SK-N-SH treated with all-trans-retinoic acid at 6 μM for 48 hours (cell line): ENCODE measurements at regions not wholly inside any gene's neighbourhood (a gene's known extent, or its start where the extent isn't known, plus 50 kb on each side); places are given as distances from the start of the nearest gene placed in this dataset.
A peak's percentile ranks its signal among the peaks of the same experiment; 100 is the strongest.

Experiments
- ATAC-seq: fragments of 200-7000 bp; cut with Tn5 transposase; 3 replicates; pipeline ENCODE4 v1.9.1; 2020; ENCODE audit warnings: mild to moderate bottlenecking, moderate library complexity
- ARNTL ChIP-seq: fragments of 450-650 bp; formaldehyde crosslinking; IDR thresholded peaks from 2 replicates; pipeline ENCODE4 v1.5.0; 2020; ENCODE audit warnings: low read depth, mild to moderate bottlenecking, moderate library complexity, borderline replicate concordance
- BACH2 ChIP-seq: fragments of 250-450 bp; sonication (Bioruptor Pico); IDR thresholded peaks from 2 replicates; pipeline ENCODE4 v1.9.0; 2021; ENCODE audit warnings: mild to moderate bottlenecking, borderline replicate concordance
- CSDC2 ChIP-seq: fragments of 250-450 bp; sonication (Bioruptor Pico); IDR thresholded peaks from 2 replicates; pipeline ENCODE4 v1.5.0; 2020; ENCODE audit warnings: mild to moderate bottlenecking, moderate library complexity
- ESRRG ChIP-seq: fragments of 250-450 bp; sonication (Bioruptor Pico); IDR thresholded peaks from 2 replicates; pipeline ENCODE4 v1.6.1; 2021; ENCODE audit warnings: mild to moderate bottlenecking
- GLIS3 ChIP-seq: fragments of 250-450 bp; sonication (Bioruptor Pico); IDR thresholded peaks from 2 replicates; pipeline ENCODE4 v1.5.0; 2020; ENCODE audit warnings: mild to moderate bottlenecking, moderate library complexity
- ISL1 ChIP-seq: fragments of 250-450 bp; sonication (Bioruptor Pico); IDR thresholded peaks from 2 replicates; pipeline ENCODE4 v2.1.2; 2022; ENCODE audit warnings: mild to moderate bottlenecking, moderate library complexity
- OSR1 ChIP-seq: fragments of 250-450 bp; sonication (Bioruptor Pico); IDR thresholded peaks from 2 replicates; pipeline ENCODE4 v1.8.0; 2022; ENCODE audit warnings: moderate library complexity, mild to moderate bottlenecking, inconsistent platforms
- RARB ChIP-seq: fragments of 250-450 bp; sonication (Bioruptor Pico); IDR thresholded peaks from 2 replicates; pipeline ENCODE4 v1.8.0; 2021; ENCODE audit warnings: mild to moderate bottlenecking, moderate library complexity
- SNAI2 ChIP-seq: fragments of 250-450 bp; sonication (Bioruptor Pico); IDR thresholded peaks from 2 replicates; pipeline ENCODE4 v1.5.0; 2020; ENCODE audit warnings: mild to moderate bottlenecking, moderate library complexity
- TCF4 ChIP-seq: fragments of 250-450 bp; sonication (Bioruptor Pico); IDR thresholded peaks from 2 replicates; pipeline ENCODE4 v1.8.0; 2021; ENCODE audit warnings: mild to moderate bottlenecking, moderate library complexity, borderline replicate concordance
- TOX ChIP-seq: fragments of 250-450 bp; sonication (Bioruptor Pico); IDR thresholded peaks from 2 replicates; pipeline ENCODE4 v1.8.0; 2021; ENCODE audit warnings: mild to moderate bottlenecking, moderate library complexity, borderline replicate concordance
- ZC3H10 ChIP-seq: fragments of 250-450 bp; sonication (Bioruptor Pico); IDR thresholded peaks from 2 replicates; pipeline ENCODE4 v1.5.1; 2021; ENCODE audit warnings: mild to moderate bottlenecking, moderate library complexity
- ZFP3 ChIP-seq: fragments of 250-450 bp; sonication (Bioruptor Pico); IDR thresholded peaks from 2 replicates; pipeline ENCODE4 v1.5.0; 2020; ENCODE audit warnings: mild to moderate bottlenecking, moderate library complexity
- ZFP30 ChIP-seq: fragments of 450-650 bp; formaldehyde crosslinking; IDR thresholded peaks from 2 replicates; pipeline ENCODE4 v1.5.0; 2022; ENCODE audit warnings: mild to moderate bottlenecking, moderate library complexity
- ZNF565 ChIP-seq: fragments of 450-650 bp; formaldehyde crosslinking; conservative IDR thresholded peaks from 2 replicates; pipeline ENCODE4 v1.5.0; 2020; ENCODE audit warnings: low read depth, mild to moderate bottlenecking, moderate library complexity
- TF ChIP-seq, protein P1 (sequence below): fragments of 250-450 bp; sonication (Bioruptor Pico); IDR thresholded peaks from 2 replicates; pipeline ENCODE4 v1.8.0; 2020; ENCODE audit warnings: mild to moderate bottlenecking, moderate library complexity, borderline replicate concordance
- TF ChIP-seq, protein P2 (sequence below): fragments of 250-450 bp; sonication (Bioruptor Pico); IDR thresholded peaks from 2 replicates; pipeline ENCODE4 v1.8.0; 2021; ENCODE audit warnings: low read depth, mild to moderate bottlenecking, moderate library complexity, borderline replicate concordance
- TF ChIP-seq, protein P3 (sequence below): fragments of 250-450 bp; sonication (Bioruptor Pico); IDR thresholded peaks from 2 replicates; pipeline ENCODE4 v1.5.1; 2020; ENCODE audit warnings: low read depth, mild to moderate bottlenecking, moderate library complexity

DNA sequence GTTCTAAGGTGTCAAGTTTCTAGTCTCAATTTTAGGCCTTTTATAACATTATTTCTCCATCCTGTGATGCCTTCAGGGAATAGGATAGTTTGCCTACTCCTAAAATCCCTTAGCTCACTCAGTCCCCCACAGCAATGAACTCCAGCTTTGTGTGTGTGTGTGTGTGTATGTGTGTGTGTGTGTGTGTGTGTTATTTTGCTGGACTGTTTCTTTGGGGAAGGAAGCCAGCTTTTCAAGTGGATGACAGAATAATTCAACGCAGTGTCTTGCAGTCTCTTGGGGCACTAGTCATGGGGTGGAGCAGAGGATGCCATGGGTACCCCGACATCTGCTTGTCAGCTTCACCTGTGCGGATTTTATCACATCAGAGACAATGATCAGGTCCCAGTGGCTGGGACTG lies 262.8 kb upstream of the DAPK1 start:
- no peak for ATAC-seq
- TF ChIP-seq, protein P1, sequence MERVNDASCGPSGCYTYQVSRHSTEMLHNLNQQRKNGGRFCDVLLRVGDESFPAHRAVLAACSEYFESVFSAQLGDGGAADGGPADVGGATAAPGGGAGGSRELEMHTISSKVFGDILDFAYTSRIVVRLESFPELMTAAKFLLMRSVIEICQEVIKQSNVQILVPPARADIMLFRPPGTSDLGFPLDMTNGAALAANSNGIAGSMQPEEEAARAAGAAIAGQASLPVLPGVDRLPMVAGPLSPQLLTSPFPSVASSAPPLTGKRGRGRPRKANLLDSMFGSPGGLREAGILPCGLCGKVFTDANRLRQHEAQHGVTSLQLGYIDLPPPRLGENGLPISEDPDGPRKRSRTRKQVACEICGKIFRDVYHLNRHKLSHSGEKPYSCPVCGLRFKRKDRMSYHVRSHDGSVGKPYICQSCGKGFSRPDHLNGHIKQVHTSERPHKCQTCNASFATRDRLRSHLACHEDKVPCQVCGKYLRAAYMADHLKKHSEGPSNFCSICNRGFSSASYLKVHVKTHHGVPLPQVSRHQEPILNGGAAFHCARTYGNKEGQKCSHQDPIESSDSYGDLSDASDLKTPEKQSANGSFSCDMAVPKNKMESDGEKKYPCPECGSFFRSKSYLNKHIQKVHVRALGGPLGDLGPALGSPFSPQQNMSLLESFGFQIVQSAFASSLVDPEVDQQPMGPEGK, result no peak
- no peak for TF ChIP-seq ISL1 (CRISPR knock-in tag)
- TF ChIP-seq ZNF565, result no peak
- no peak for TF ChIP-seq ARNTL
- no peak for TF ChIP-seq OSR1 (CRISPR knock-in tag)
- no peak for TF ChIP-seq BACH2 (CRISPR knock-in tag)
- TF ChIP-seq, all 23 proteins: peak for 0

DNA sequence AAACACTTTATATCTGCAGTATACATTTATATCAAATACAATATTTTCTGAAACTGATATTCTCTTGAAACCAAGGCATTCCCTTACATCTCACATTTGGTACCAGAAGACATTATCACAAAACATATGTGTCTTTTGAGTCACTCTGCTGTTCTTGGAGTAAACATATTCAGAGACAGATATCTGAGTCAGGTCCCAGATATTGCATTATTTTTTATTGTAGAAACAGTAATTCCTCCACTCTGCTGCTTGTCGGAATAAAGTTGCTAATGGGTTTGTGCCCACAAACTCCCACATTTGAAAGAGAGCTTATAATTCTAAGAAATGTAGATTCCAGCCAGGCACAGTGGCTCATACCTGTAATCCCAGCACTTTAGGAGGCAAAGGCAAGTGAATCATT lies 261.1 kb upstream of the DAPK1 start:
- no peak; the same call in 2 of the 3 replicates for ATAC-seq
- TF ChIP-seq RARB, result no peak
- TF ChIP-seq TCF4 (CRISPR knock-in tag), result no peak
- TF ChIP-seq CSDC2 (CRISPR knock-in tag), result no peak
- no peak for TF ChIP-seq BACH2 (CRISPR knock-in tag)
- TF ChIP-seq OSR1 (CRISPR knock-in tag), result no peak
- no peak for TF ChIP-seq ZNF565
- no peak for TF ChIP-seq TOX (CRISPR knock-in tag)
- no peak for TF ChIP-seq ZC3H10 (CRISPR knock-in tag)
- TF ChIP-seq ARNTL, result no peak
- TF ChIP-seq ZFP30 (CRISPR knock-in tag), result no peak
- no peak for TF ChIP-seq GLIS3 (CRISPR knock-in tag)
- TF ChIP-seq, protein P2, sequence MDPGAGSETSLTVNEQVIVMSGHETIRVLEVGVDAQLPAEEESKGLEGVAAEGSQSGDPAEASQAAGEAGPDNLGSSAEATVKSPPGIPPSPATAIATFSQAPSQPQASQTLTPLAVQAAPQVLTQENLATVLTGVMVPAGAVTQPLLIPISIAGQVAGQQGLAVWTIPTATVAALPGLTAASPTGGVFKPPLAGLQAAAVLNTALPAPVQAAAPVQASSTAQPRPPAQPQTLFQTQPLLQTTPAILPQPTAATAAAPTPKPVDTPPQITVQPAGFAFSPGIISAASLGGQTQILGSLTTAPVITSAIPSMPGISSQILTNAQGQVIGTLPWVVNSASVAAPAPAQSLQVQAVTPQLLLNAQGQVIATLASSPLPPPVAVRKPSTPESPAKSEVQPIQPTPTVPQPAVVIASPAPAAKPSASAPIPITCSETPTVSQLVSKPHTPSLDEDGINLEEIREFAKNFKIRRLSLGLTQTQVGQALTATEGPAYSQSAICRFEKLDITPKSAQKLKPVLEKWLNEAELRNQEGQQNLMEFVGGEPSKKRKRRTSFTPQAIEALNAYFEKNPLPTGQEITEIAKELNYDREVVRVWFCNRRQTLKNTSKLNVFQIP, result no peak

DNA sequence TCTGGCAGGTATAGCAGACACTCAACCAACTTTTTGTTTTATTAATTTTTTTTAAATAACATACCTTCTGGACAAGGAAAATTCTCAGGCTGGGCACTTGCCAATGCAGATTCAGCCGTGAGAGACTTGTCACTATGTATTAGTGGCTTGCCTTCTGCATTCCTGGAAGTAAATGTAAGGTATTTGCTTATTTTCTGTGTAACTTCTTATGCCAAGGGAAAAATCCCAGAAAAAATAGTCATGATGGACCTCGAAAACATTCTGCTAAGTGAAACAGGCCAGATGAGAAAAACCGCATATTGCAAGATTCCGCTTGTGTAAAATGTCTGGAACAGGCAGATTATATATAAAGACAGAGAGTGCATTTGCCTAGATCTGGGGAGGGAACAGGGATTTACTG lies 260.3 kb upstream of the DAPK1 start:
- peak; percentile 80 for ATAC-seq
- TF ChIP-seq ZFP3 (CRISPR knock-in tag) (no peak), SNAI2 (no peak), BACH2 (CRISPR knock-in tag) (no peak), TOX (CRISPR knock-in tag) (no peak), OSR1 (CRISPR knock-in tag) (no peak), GLIS3 (CRISPR knock-in tag) (no peak), RARB (no peak), CSDC2 (CRISPR knock-in tag) (no peak), ZNF565 (no peak), ESRRG (CRISPR knock-in tag) (no peak), ARNTL (no peak), TCF4 (CRISPR knock-in tag) (no peak), ISL1 (CRISPR knock-in tag) (no peak)
- TF ChIP-seq, protein P1, result no peak
- TF ChIP-seq, protein P2, result no peak

DNA sequence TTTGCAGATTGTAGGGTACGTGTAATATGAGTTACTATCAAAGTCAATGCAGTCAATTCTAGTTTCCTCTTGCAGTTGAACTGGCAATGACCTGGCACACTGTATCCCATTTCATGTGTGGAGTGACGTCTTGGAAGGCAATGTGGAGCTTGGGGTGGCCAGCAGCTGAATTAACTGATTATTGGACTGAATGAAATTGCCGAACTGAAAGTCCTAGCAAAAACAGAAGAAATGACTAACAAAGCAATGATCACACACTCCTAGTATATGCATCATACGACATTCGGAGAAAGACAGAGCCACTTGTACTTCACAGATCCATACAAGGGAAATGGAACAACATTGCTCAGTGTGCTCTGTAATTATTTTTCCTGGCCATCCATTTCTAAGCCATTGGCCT lies 259.1 kb upstream of the DAPK1 start:
- no peak for TF ChIP-seq TCF4 (CRISPR knock-in tag)
- TF ChIP-seq ISL1 (CRISPR knock-in tag), result no peak
- TF ChIP-seq, protein P3, sequence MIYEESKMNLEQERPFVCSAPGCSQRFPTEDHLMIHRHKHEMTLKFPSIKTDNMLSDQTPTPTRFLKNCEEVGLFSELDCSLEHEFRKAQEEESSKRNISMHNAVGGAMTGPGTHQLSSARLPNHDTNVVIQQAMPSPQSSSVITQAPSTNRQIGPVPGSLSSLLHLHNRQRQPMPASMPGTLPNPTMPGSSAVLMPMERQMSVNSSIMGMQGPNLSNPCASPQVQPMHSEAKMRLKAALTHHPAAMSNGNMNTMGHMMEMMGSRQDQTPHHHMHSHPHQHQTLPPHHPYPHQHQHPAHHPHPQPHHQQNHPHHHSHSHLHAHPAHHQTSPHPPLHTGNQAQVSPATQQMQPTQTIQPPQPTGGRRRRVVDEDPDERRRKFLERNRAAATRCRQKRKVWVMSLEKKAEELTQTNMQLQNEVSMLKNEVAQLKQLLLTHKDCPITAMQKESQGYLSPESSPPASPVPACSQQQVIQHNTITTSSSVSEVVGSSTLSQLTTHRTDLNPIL (CRISPR knock-in tag), result no peak
- no peak for TF ChIP-seq ZC3H10 (CRISPR knock-in tag)
- TF ChIP-seq GLIS3 (CRISPR knock-in tag), result no peak
- no peak for TF ChIP-seq ESRRG (CRISPR knock-in tag)
- TF ChIP-seq TOX (CRISPR knock-in tag), result no peak
- ATAC-seq, result peak; percentile 52
